ENCODE measurements at regions not wholly inside any gene's neighbourhood (a gene's known extent, or its start where the extent isn't known, plus 50 kb on each side); places are given as distances from the start of the nearest gene placed in this dataset.

GRCh38 chr16:73998707-73999106, 297.9 kb upstream of the PSMD7 start:
- TF ChIP-seq POLR2AphosphoS5 (IDR thresholded peaks at IDR 0.05; ENCODE audit: low read depth, low read length) (no peak), TEAD4 (IDR thresholded peaks at IDR 0.05; ENCODE audit: borderline replicate concordance, insufficient read depth) (no peak), CTCF (IDR thresholded peaks at IDR 0.05) (no peak)

Data from SK-N-SH (cell line).